ENCODE measurements at regions not wholly inside any gene's neighbourhood (a gene's known extent, or its start where the extent isn't known, plus 50 kb on each side); places are given as distances from the start of the nearest gene placed in this dataset.

GRCh38 chr1:203571661-203572060, 55.0 kb upstream of the ATP2B4 start:
- Histone ChIP-seq H3K4me1 (replicated peaks) (no peaks in the 10 kb centered on the region), H3K36me3 (no peaks in the 10 kb centered on the region), H3K27me3 (replicated peaks; ENCODE audit: insufficient read depth) (no peaks in the 10 kb centered on the region), H3K27ac (no peak overlapping the region), H3K9me3 (no peaks in the 10 kb centered on the region), H3K4me3 (no peak overlapping the region)
- DNase-seq (ENCODE audit: low spot score): no peak
- 77% methylated on average over 8 of the region's 8 CpGs for WGBS
- TF ChIP-seq POLR2A (IDR thresholded peaks at IDR 0.05): no peak
- no peak for TF ChIP-seq POLR2AphosphoS5 (IDR thresholded peaks at IDR 0.05)
- TF ChIP-seq, protein P1, sequence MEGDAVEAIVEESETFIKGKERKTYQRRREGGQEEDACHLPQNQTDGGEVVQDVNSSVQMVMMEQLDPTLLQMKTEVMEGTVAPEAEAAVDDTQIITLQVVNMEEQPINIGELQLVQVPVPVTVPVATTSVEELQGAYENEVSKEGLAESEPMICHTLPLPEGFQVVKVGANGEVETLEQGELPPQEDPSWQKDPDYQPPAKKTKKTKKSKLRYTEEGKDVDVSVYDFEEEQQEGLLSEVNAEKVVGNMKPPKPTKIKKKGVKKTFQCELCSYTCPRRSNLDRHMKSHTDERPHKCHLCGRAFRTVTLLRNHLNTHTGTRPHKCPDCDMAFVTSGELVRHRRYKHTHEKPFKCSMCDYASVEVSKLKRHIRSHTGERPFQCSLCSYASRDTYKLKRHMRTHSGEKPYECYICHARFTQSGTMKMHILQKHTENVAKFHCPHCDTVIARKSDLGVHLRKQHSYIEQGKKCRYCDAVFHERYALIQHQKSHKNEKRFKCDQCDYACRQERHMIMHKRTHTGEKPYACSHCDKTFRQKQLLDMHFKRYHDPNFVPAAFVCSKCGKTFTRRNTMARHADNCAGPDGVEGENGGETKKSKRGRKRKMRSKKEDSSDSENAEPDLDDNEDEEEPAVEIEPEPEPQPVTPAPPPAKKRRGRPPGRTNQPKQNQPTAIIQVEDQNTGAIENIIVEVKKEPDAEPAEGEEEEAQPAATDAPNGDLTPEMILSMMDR (IDR thresholded peaks at IDR 0.05): no peak
- intact Hi-C loops (cut with DNase I): no loop called here

- TF ChIP-seq, protein P1 (IDR thresholded peaks at IDR 0.05): no peak
- TF ChIP-seq POLR2AphosphoS5 (IDR thresholded peaks at IDR 0.05) (no peak), POLR2A (IDR thresholded peaks at IDR 0.05) (no peak)
- Histone ChIP-seq H3K27ac (no peak overlapping the region), H3K4me3 (no peak overlapping the region), H3K9me3 (no peaks in the 10 kb centered on the region), H3K4me1 (replicated peaks) (no peaks in the 10 kb centered on the region), H3K27me3 (replicated peaks; ENCODE audit: insufficient read depth) (no peaks in the 10 kb centered on the region), H3K36me3 (no peaks in the 10 kb centered on the region)
- 63% methylated on average over 10 of the region's 10 CpGs for WGBS
- intact Hi-C loops (cut with DNase I): no loop called here
- DNase-seq (ENCODE audit: low spot score): no peak
Observed at GRCh38 chr1:203572134-203572625, 54.5 kb upstream of the ATP2B4 start.

- intact Hi-C loops (cut with DNase I): no loop called here
- Histone ChIP-seq H3K27ac (no peak overlapping the region), H3K4me1 (replicated peaks) (no peaks in the 10 kb centered on the region), H3K4me3 (no peak overlapping the region), H3K9me3 (no peaks in the 10 kb centered on the region), H3K27me3 (replicated peaks; ENCODE audit: insufficient read depth) (no peaks in the 10 kb centered on the region), H3K36me3 (no peaks in the 10 kb centered on the region)
- TF ChIP-seq, protein P1 (IDR thresholded peaks at IDR 0.05): no peak
- TF ChIP-seq POLR2AphosphoS5 (IDR thresholded peaks at IDR 0.05) (no peak), POLR2A (IDR thresholded peaks at IDR 0.05) (no peak)
- WGBS: 86% methylated on average over 7 of the region's 7 CpGs
- no peak for DNase-seq (ENCODE audit: low spot score)
Observed at GRCh38 chr1:203573730-203574129, 52.9 kb upstream of the ATP2B4 start.

Measured in prostate gland (tissue), 2 donors.